ENCODE measurements at regions not wholly inside any gene's neighbourhood (a gene's known extent, or its start where the extent isn't known, plus 50 kb on each side); places are given as distances from the start of the nearest gene placed in this dataset.

- no peak for DNase-seq
- H3K79me2 ChIP-seq (ENCODE audit: insufficient read depth), result no peaks in the 10 kb centered on the region
- no peaks in the 10 kb centered on the region for H3K27me3 ChIP-seq (ENCODE audit: insufficient read depth)
- no peaks in the 10 kb centered on the region for H3K36me3 ChIP-seq (replicated peaks in 1 of 2; ENCODE audit: control insufficient read depth in 1 of 2, insufficient read depth in 2 of 2, low read length in 1 of 2)
- CTCF ChIA-PET, result no interaction called here
- no peak overlapping the region for H3K27ac ChIP-seq (ENCODE audit: low read depth in 2 of 2, low read length in 1 of 2)
- peaks cover 0 to 8% of the 10 kb centered on the region in 2 experiments; a peak in 1 of 4 replicates for H3K4me1 ChIP-seq (ENCODE audit: control insufficient read depth in 1 of 2, insufficient read depth in 2 of 2, low read depth in 1 of 2, low read length in 1 of 2)
- H2AFZ ChIP-seq (ENCODE audit: low read depth), result peak overlapping the region; percentile 32; the same call in 1 of the 2 replicates
- no peaks in the 10 kb centered on the region for H3K9me2 ChIP-seq
- peaks cover 16% of the 10 kb centered on the region for H3F3A ChIP-seq (replicated peaks; ENCODE audit: insufficient read depth)
- no peak overlapping the region for H3K9ac ChIP-seq
- no peaks in the 10 kb centered on the region for H4K20me1 ChIP-seq (ENCODE audit: insufficient read depth)
- POLR2A ChIA-PET, result no interaction called here
- no peaks in the 10 kb centered on the region for H3K9me3 ChIP-seq
- H3K4me3 ChIP-seq (ENCODE audit: low read depth in 2 of 2, low read length in 1 of 2), result no peak overlapping the region
- no peak for TF ChIP-seq YY1 (IDR thresholded peaks at IDR 0.05; ENCODE audit: low read depth)
- no peak for TF ChIP-seq RAD21 (IDR thresholded peaks at IDR 0.05; ENCODE audit: low read length)
- no peak for TF ChIP-seq JUND (IDR thresholded peaks at IDR 0.05)
- no peak overlapping the region for H3K4me2 ChIP-seq
Observed at GRCh38 chr3:153045150-153045549, 116.9 kb upstream of the RAP2B start.

GRCh38 chr3:153050978-153051377 is 111.0 kb upstream of the RAP2B start:
- no peak for DNase-seq
- H3K27ac ChIP-seq (ENCODE audit: low read depth in 2 of 2, low read length in 1 of 2), result peak overlapping the region in 1 of 2 experiments; percentile 98; a peak in 3 of 4 replicates
- ChIA-PET CTCF (interaction anchor here (0.6 kb wide), 1 partner anchor 14 kb away, joined by 3 read pairs; no protein-coding TSS in a partner anchor), POLR2A (no interaction called here)
- TF ChIP-seq MEF2A (IDR thresholded peaks at IDR 0.05; ENCODE audit: borderline replicate concordance, low read depth) (no peak), YY1 (IDR thresholded peaks at IDR 0.05; ENCODE audit: low read depth) (no peak), RFX5 (IDR thresholded peaks at IDR 0.05; ENCODE audit: low read length) (no peak), FOSL2 (IDR thresholded peaks at IDR 0.05; ENCODE audit: borderline replicate concordance, low read depth) (no peak), TEAD4 (IDR thresholded peaks at IDR 0.05; ENCODE audit: borderline replicate concordance, insufficient read depth) (no peak), CTCF (IDR thresholded peaks at IDR 0.05) (peak; percentile 27; the same call in 1 of the 2 replicates), TAF1 (IDR thresholded peaks at IDR 0.05; ENCODE audit: borderline replicate concordance, low read depth, low read length) (no peak)
- no peaks in the 10 kb centered on the region for H4K20me1 ChIP-seq (ENCODE audit: insufficient read depth)
- peak overlapping the region; percentile 79 for H2AFZ ChIP-seq (ENCODE audit: low read depth)
- H3K9me2 ChIP-seq, result no peaks in the 10 kb centered on the region
- H3K4me2 ChIP-seq, result peak overlapping the region; percentile 72; the same call in 1 of the 2 replicates
- H3K4me3 ChIP-seq (ENCODE audit: low read depth in 2 of 2, low read length in 1 of 2), result peak overlapping the region in 1 of 2 experiments; percentile 44; a peak in 1 of 4 replicates
- no peaks in the 10 kb centered on the region for H3K36me3 ChIP-seq (replicated peaks in 1 of 2; ENCODE audit: control insufficient read depth in 1 of 2, insufficient read depth in 2 of 2, low read length in 1 of 2)
- H3K4me1 ChIP-seq (ENCODE audit: control insufficient read depth in 1 of 2, insufficient read depth in 2 of 2, low read depth in 1 of 2, low read length in 1 of 2), result peaks cover 0 to 9% of the 10 kb centered on the region in 2 experiments; a peak in 2 of 4 replicates
- no peaks in the 10 kb centered on the region for H3K27me3 ChIP-seq (ENCODE audit: insufficient read depth)
- 62% methylated on average over 6 of the region's 6 CpGs for WGBS (ENCODE audit: low lambda C conversion rate)
- no peaks in the 10 kb centered on the region for H3K9me3 ChIP-seq
- peaks cover 33% of the 10 kb centered on the region for H3F3A ChIP-seq (replicated peaks; ENCODE audit: insufficient read depth)
- no peaks in the 10 kb centered on the region for H3K79me2 ChIP-seq (ENCODE audit: insufficient read depth)
- peak overlapping the region; percentile 70; the same call in 1 of the 2 replicates for H3K9ac ChIP-seq

GRCh38 chr3:153051427-153052095 is 110.5 kb upstream of the RAP2B start:
- peak overlapping the region; percentile 72 for H3K4me2 ChIP-seq
- no peak for DNase-seq
- no peaks in the 10 kb centered on the region for H3K36me3 ChIP-seq (replicated peaks in 1 of 2; ENCODE audit: control insufficient read depth in 1 of 2, insufficient read depth in 2 of 2, low read length in 1 of 2)
- no peaks in the 10 kb centered on the region for H3K27me3 ChIP-seq (ENCODE audit: insufficient read depth)
- peaks cover 0 to 9% of the 10 kb centered on the region in 2 experiments; a peak in 2 of 4 replicates for H3K4me1 ChIP-seq (ENCODE audit: control insufficient read depth in 1 of 2, insufficient read depth in 2 of 2, low read depth in 1 of 2, low read length in 1 of 2)
- CTCF ChIA-PET, result no interaction called here
- H3K9ac ChIP-seq, result peak overlapping the region; percentile 70; the same call in 1 of the 2 replicates
- peak overlapping the region; percentile 79 for H2AFZ ChIP-seq (ENCODE audit: low read depth)
- POLR2A ChIA-PET, result no interaction called here
- no peaks in the 10 kb centered on the region for H4K20me1 ChIP-seq (ENCODE audit: insufficient read depth)
- peaks cover 33% of the 10 kb centered on the region for H3F3A ChIP-seq (replicated peaks; ENCODE audit: insufficient read depth)
- H3K9me3 ChIP-seq, result no peaks in the 10 kb centered on the region
- 17% methylated on average over 6 of the region's 6 CpGs for WGBS (ENCODE audit: low lambda C conversion rate)
- peak overlapping the region in 1 of 2 experiments; percentile 44; a peak in 2 of 4 replicates for H3K4me3 ChIP-seq (ENCODE audit: low read depth in 2 of 2, low read length in 1 of 2)
- peak overlapping the region; percentile 73 to 98; a peak in 3 of 4 replicates for H3K27ac ChIP-seq (ENCODE audit: low read depth in 2 of 2, low read length in 1 of 2)
- no peaks in the 10 kb centered on the region for H3K9me2 ChIP-seq
- no peaks in the 10 kb centered on the region for H3K79me2 ChIP-seq (ENCODE audit: insufficient read depth)
- TF ChIP-seq JUND (IDR thresholded peaks at IDR 0.05) (peak; percentile 69), TAF1 (IDR thresholded peaks at IDR 0.05; ENCODE audit: borderline replicate concordance, low read depth, low read length) (peak; percentile 54; the same call in 1 of the 2 replicates), TCF12 (IDR thresholded peaks at IDR 0.05) (peak; percentile 41), ELF1 (IDR thresholded peaks at IDR 0.05) (peak; percentile 62; the same call in 1 of the 2 replicates), RAD21 (IDR thresholded peaks at IDR 0.05; ENCODE audit: low read length) (no peak), POLR2AphosphoS5 (IDR thresholded peaks at IDR 0.05; ENCODE audit: low read depth, low read length) (peak; percentile 12), CTCF (IDR thresholded peaks at IDR 0.05) (no peak), MEF2A (IDR thresholded peaks at IDR 0.05; ENCODE audit: borderline replicate concordance, low read depth) (no peak), FOSL2 (IDR thresholded peaks at IDR 0.05; ENCODE audit: borderline replicate concordance, low read depth) (peak; percentile 87), EP300 (IDR thresholded peaks at IDR 0.05; ENCODE audit: borderline replicate concordance in 1 of 2, low read depth in 1 of 2, low read length in 1 of 2) (peak in 1 of 2 experiments; percentile 48; a peak in 1 of 4 replicates), TEAD4 (IDR thresholded peaks at IDR 0.05; ENCODE audit: borderline replicate concordance, insufficient read depth) (peak; percentile 33; the same call in 1 of the 2 replicates), GABPA (IDR thresholded peaks at IDR 0.05; ENCODE audit: low read depth) (peak; percentile 18; the same call in 1 of the 2 replicates), FOXJ3 (CRISPR knock-in tag; IDR thresholded peaks at IDR 0.05) (no peak)

All from SK-N-SH (cell line).